ENCODE measurements at regions not wholly inside any gene's neighbourhood (a gene's known extent, or its start where the extent isn't known, plus 50 kb on each side); places are given as distances from the start of the nearest gene placed in this dataset.

GRCh38 chrX:63404332-63404731 is 53.2 kb upstream of the SPIN4 start:
- WGBS = 97% methylated on average over 1 of the region's 1 CpG
- no peaks in the 10 kb centered on the region for H3K9me3 ChIP-seq (ENCODE audit: control insufficient read depth in 4 of 4, low read length in 3 of 4)
- no peaks in the 10 kb centered on the region for H3K36me3 ChIP-seq (ENCODE audit: control insufficient read depth in 4 of 4, insufficient read depth in 3 of 4, low read depth in 1 of 4, low read length in 3 of 4)
- no peak overlapping the region for H3K4me3 ChIP-seq (ENCODE audit: low read depth in 1 of 3, low read length in 3 of 3)
- TF ChIP-seq YY1 (IDR thresholded peaks at IDR 0.05) (no peak), NR2F2 (IDR thresholded peaks at IDR 0.05) (no peak), ZBTB33 (IDR thresholded peaks at IDR 0.05) (no peak), REST (IDR thresholded peaks at IDR 0.05) (no peak), ATF3 (IDR thresholded peaks at IDR 0.05) (no peak), RAD21 (IDR thresholded peaks at IDR 0.05) (no peak), HNF4A (conservative IDR thresholded peaks at IDR 0.05) (no peak)
- H3K9ac ChIP-seq (ENCODE audit: low read depth in 1 of 2, low read length in 2 of 2) = no peak overlapping the region
- no peak overlapping the region for H3K27ac ChIP-seq (ENCODE audit: low read depth in 1 of 2, low read length in 2 of 2)
- no peaks in the 10 kb centered on the region for H3K27me3 ChIP-seq (ENCODE audit: control insufficient read depth in 4 of 4, insufficient read depth in 4 of 4, low read length in 3 of 4)
- DNase-seq (ENCODE audit: low spot score) = no peak
- no peaks in the 10 kb centered on the region for H3K4me1 ChIP-seq (ENCODE audit: control insufficient read depth in 4 of 4, insufficient read depth in 4 of 4, low read length in 3 of 4)

GRCh38 chrX:63402106-63402505 is 51.0 kb upstream of the SPIN4 start:
- Histone ChIP-seq H3K36me3 (ENCODE audit: control insufficient read depth in 4 of 4, insufficient read depth in 3 of 4, low read depth in 1 of 4, low read length in 3 of 4) (no peaks in the 10 kb centered on the region), H3K27ac (ENCODE audit: low read depth in 1 of 2, low read length in 2 of 2) (no peak overlapping the region), H3K4me1 (ENCODE audit: control insufficient read depth in 4 of 4, insufficient read depth in 4 of 4, low read length in 3 of 4) (no peaks in the 10 kb centered on the region), H3K9me3 (ENCODE audit: control insufficient read depth in 4 of 4, low read length in 3 of 4) (no peaks in the 10 kb centered on the region), H3K4me3 (ENCODE audit: low read depth in 1 of 3, low read length in 3 of 3) (no peak overlapping the region), H3K27me3 (ENCODE audit: control insufficient read depth in 4 of 4, insufficient read depth in 4 of 4, low read length in 3 of 4) (no peaks in the 10 kb centered on the region), H3K9ac (ENCODE audit: low read depth in 1 of 2, low read length in 2 of 2) (no peak overlapping the region)
- TF ChIP-seq ZBTB33 (IDR thresholded peaks at IDR 0.05) = no peak
- no peak for TF ChIP-seq NR2F2 (IDR thresholded peaks at IDR 0.05)
- no peak for TF ChIP-seq EGR1 (IDR thresholded peaks at IDR 0.05; ENCODE audit: low read depth in 2 of 2)
- TF ChIP-seq HNF4A (conservative IDR thresholded peaks at IDR 0.05) = no peak
- no peak for TF ChIP-seq ATF3 (IDR thresholded peaks at IDR 0.05)
- DNase-seq (ENCODE audit: low spot score) = no peak
- WGBS = 92% methylated on average over 2 of the region's 2 CpGs

Measured in liver (tissue), 7 donors.